ENCODE measurements at regions not wholly inside any gene's neighbourhood (a gene's known extent, or its start where the extent isn't known, plus 50 kb on each side); places are given as distances from the start of the nearest gene placed in this dataset.
"Not testable (repeated sequence)": the region's sequence is repeated elsewhere in the genome, so short reads cannot be mapped to it uniquely, and the experiment has no call there.

DNA sequence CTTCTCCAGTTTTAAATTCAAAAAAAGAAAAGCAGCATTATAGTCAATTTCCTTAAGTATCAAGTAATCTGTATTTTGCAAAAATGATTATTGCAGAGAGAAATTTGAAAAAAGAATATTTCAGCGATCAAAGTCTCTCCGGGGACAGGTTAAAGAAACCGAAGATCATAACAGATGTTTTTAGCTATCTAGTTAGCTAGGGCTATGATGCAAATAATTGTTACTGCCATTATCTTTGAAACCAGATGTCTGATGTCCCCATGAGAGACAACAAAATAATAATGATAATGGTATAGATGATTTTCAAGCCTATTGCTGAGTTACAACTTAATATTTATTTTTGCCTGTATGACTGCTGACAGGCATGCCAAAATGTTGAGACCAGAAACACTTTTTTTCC is 1326.0 kb downstream of the PLA2G4A start:
- no peaks in the 10 kb centered on the region for H3K4me1 ChIP-seq (ENCODE audit: control insufficient read depth, insufficient read depth, low read length)
- no peak overlapping the region for H3K9ac ChIP-seq (ENCODE audit: low read length)
- H3K27me3 ChIP-seq (ENCODE audit: control insufficient read depth, insufficient read depth, low read length) = no peaks in the 10 kb centered on the region
- H3K4me3 ChIP-seq (ENCODE audit: low read length) = no peak overlapping the region
- no peak overlapping the region for H3K27ac ChIP-seq (ENCODE audit: low read depth, low read length)
- H3K36me3 ChIP-seq (ENCODE audit: control insufficient read depth, insufficient read depth, low read length) = no peaks in the 10 kb centered on the region

DNA sequence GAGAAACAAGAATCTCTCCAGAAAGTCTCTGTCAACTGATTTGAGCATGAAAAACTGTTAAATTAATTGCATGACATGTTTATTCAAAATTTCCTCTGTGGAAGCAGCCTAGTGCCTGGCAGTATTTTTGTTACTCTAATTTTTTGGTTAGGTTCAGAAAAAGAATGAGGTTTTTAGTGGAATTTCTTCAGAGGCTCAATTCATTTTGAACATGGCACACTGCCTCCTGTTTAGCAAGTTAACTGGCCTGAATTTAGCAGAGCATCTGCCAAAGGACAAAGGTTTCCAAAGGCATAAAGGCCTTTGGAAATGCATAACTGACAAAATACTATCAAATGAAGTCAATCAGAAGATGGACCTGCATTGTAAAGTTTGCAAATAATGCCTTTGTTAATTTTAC is 1326.5 kb downstream of the PLA2G4A start:
- no peak overlapping the region for H3K27ac ChIP-seq (ENCODE audit: low read depth, low read length)
- no peaks in the 10 kb centered on the region for H3K27me3 ChIP-seq (ENCODE audit: control insufficient read depth, insufficient read depth, low read length)
- no peak overlapping the region for H3K4me3 ChIP-seq (ENCODE audit: low read length)
- H3K36me3 ChIP-seq (ENCODE audit: control insufficient read depth, insufficient read depth, low read length) = no peaks in the 10 kb centered on the region
- no peaks in the 10 kb centered on the region for H3K4me1 ChIP-seq (ENCODE audit: control insufficient read depth, insufficient read depth, low read length)
- H3K9ac ChIP-seq (ENCODE audit: low read length) = no peak overlapping the region

DNA sequence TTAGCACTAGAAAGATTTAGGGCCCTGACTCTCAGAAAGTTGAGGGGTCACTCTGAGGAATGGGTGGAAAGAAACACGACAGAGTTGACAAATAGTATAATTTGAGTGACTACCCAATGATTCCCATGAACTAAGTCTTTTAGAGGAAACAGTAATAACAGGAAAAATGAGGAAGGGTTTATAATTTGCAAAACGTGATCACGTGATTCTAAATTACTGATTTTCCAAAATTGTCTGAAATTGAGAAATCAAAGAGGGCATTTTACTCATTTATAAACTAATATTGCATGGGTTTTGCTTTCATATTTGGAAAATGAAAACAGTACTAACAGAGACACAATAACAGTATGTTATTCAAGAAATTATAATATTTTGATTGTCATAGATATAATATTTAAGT is 1335.7 kb downstream of the PLA2G4A start:
- Histone ChIP-seq H3K27me3 (ENCODE audit: control insufficient read depth, insufficient read depth, low read length) (no peaks in the 10 kb centered on the region), H3K9ac (ENCODE audit: low read length) (no peak overlapping the region), H3K4me3 (ENCODE audit: low read length) (no peak overlapping the region), H3K4me1 (ENCODE audit: control insufficient read depth, insufficient read depth, low read length) (no peaks in the 10 kb centered on the region), H3K27ac (ENCODE audit: low read depth, low read length) (no peak overlapping the region), H3K36me3 (ENCODE audit: control insufficient read depth, insufficient read depth, low read length) (no peaks in the 10 kb centered on the region)

DNA sequence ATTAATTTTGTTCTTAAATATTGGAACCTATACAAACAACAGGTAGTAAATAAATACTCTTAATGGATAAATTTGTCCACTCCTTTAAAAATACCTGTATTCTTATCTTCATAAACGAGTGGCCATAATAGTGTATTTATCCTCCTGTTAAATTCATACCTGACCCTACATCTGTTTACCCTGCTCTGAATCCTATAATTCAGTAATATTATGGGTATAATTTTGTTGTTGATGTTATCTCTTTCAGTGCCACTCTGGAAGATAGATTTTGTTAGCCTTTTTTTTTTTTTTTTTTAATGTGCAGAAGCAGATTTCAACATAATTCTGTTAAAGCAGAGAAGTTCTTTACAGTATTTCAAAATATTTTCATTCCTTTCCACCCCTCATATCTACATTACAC is 1337.9 kb downstream of the PLA2G4A start:
- Histone ChIP-seq H3K4me1 (ENCODE audit: control insufficient read depth, insufficient read depth, low read length) (no peaks in the 10 kb centered on the region), H3K27ac (ENCODE audit: low read depth, low read length) (no peak overlapping the region), H3K36me3 (ENCODE audit: control insufficient read depth, insufficient read depth, low read length) (no peaks in the 10 kb centered on the region), H3K9ac (ENCODE audit: low read length) (no peak overlapping the region), H3K4me3 (ENCODE audit: low read length) (no peak overlapping the region), H3K27me3 (ENCODE audit: control insufficient read depth, insufficient read depth, low read length) (no peaks in the 10 kb centered on the region)

DNA sequence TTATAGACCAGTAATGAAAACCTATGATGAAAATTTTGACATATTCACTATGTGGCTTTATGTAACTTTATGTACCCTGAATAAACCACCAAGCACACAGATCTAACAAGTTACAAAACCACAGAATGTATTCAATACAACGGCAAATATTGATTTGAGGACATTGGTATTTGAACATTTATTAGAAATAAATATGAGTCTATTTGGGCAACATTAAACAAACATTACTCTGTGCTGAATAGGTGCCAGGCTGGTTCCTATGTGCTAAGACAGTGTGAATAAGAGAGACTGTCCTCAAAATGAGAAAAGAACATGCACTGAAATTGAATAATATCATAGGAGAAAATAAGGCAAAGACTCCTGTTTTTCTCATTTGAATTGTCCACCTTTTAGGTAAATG is 1341.2 kb downstream of the PLA2G4A start:
- no peaks in the 10 kb centered on the region for H3K4me1 ChIP-seq (ENCODE audit: control insufficient read depth, insufficient read depth, low read length)
- no peaks in the 10 kb centered on the region for H3K36me3 ChIP-seq (ENCODE audit: control insufficient read depth, insufficient read depth, low read length)
- H3K27ac ChIP-seq (ENCODE audit: low read depth, low read length) = no peak overlapping the region
- no peak overlapping the region for H3K9ac ChIP-seq (ENCODE audit: low read length)
- no peaks in the 10 kb centered on the region for H3K27me3 ChIP-seq (ENCODE audit: control insufficient read depth, insufficient read depth, low read length)
- H3K4me3 ChIP-seq (ENCODE audit: low read length) = no peak overlapping the region

DNA sequence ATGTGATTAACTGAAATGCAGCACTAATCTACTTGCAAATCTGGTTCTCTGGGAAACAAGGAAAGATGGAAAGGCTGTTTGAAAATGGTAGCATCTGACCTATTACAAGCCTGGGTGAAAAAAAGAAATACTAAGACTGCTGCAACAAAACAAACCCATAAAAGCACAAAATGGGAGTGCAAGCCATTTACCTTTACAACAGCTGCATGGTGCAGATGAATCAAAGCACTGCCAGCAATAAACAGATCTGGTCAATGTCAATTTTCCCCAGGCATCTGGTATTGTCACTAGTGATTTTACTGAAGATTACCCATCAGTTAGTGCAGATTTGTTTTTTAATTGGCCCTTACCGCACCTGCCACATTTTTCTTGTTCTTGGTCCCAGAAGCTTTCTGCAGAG is 1341.7 kb downstream of the PLA2G4A start:
- Histone ChIP-seq H3K27ac (ENCODE audit: low read depth, low read length) (no peak overlapping the region), H3K36me3 (ENCODE audit: control insufficient read depth, insufficient read depth, low read length) (no peaks in the 10 kb centered on the region), H3K27me3 (ENCODE audit: control insufficient read depth, insufficient read depth, low read length) (no peaks in the 10 kb centered on the region), H3K9ac (ENCODE audit: low read length) (no peak overlapping the region), H3K4me3 (ENCODE audit: low read length) (no peak overlapping the region), H3K4me1 (ENCODE audit: control insufficient read depth, insufficient read depth, low read length) (no peaks in the 10 kb centered on the region)

DNA sequence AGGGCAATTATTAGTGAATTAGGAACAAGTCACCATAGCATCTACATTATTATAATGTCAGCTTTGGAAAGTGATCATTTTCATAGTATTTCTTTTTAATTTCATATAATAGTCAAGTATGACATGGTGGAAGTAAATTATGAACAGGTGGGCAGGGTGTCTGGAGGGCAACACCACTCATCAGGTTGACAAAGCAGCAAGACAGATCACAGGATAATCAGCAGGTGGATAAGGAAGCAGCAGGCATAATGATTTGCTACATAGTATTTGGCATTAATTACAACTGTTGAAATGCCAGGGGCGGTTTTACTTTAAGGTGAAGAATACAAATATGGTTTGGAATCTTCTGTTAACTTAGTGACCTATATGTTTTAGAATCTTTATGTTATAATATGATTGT is 1342.2 kb downstream of the PLA2G4A start:
- H3K4me3 ChIP-seq (ENCODE audit: low read length) = no peak overlapping the region
- no peak overlapping the region for H3K9ac ChIP-seq (ENCODE audit: low read length)
- H3K27ac ChIP-seq (ENCODE audit: low read depth, low read length) = no peak overlapping the region
- H3K4me1 ChIP-seq (ENCODE audit: control insufficient read depth, insufficient read depth, low read length) = no peaks in the 10 kb centered on the region
- H3K36me3 ChIP-seq (ENCODE audit: control insufficient read depth, insufficient read depth, low read length) = no peaks in the 10 kb centered on the region
- H3K27me3 ChIP-seq (ENCODE audit: control insufficient read depth, insufficient read depth, low read length) = no peaks in the 10 kb centered on the region

DNA sequence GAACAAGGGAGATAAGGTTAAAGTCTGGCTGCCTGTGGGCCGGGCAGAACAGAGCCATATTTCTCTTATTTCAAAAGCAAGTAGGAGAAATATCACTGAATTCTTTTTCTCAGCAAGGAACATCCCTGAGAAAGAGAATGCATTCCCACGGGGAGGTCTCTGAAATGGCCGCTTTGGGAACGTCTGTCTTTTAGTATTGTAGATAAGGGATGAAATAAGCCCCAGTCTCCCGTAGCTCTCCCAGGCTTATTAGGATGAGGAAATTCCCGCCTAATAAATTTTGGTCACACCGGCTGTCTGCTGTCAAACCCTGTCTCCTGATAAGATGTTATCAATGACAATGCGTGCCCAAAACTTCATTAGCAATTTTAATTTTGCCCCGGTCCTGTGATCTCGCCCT is 1353.3 kb downstream of the PLA2G4A start:
- H3K27me3 ChIP-seq (ENCODE audit: control insufficient read depth, insufficient read depth, low read length); H3K9ac ChIP-seq (ENCODE audit: low read length); H3K4me3 ChIP-seq (ENCODE audit: low read length); H3K27ac ChIP-seq (ENCODE audit: low read depth, low read length); H3K4me1 ChIP-seq (ENCODE audit: control insufficient read depth, insufficient read depth, low read length); H3K36me3 ChIP-seq (ENCODE audit: control insufficient read depth, insufficient read depth, low read length): not testable (repeated sequence)

DNA sequence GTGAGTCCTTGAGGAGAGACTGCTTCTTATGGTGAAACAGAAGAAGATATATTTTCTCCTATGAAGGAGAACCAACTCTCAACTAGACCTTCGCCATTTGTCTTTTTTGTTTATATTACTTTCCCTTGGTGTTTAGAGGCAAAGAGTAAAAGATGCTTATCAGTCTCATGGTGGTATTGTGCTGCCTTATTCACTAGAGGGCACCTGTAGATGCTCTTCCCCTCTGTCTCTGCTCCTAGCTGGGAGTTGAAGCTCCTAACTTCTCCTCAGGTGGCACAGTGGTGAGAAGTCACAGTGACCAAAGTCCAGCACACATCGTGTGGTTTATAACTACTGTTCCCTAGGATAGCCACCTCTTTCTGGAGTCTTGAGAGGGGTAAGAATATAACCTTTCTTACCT is 1359.6 kb downstream of the PLA2G4A start:
- Histone ChIP-seq H3K9ac (ENCODE audit: low read length) (no peak overlapping the region), H3K4me1 (ENCODE audit: control insufficient read depth, insufficient read depth, low read length) (no peaks in the 10 kb centered on the region), H3K36me3 (ENCODE audit: control insufficient read depth, insufficient read depth, low read length) (no peaks in the 10 kb centered on the region), H3K27ac (ENCODE audit: low read depth, low read length) (no peak overlapping the region), H3K27me3 (ENCODE audit: control insufficient read depth, insufficient read depth, low read length) (no peaks in the 10 kb centered on the region), H3K4me3 (ENCODE audit: low read length) (no peak overlapping the region)

DNA sequence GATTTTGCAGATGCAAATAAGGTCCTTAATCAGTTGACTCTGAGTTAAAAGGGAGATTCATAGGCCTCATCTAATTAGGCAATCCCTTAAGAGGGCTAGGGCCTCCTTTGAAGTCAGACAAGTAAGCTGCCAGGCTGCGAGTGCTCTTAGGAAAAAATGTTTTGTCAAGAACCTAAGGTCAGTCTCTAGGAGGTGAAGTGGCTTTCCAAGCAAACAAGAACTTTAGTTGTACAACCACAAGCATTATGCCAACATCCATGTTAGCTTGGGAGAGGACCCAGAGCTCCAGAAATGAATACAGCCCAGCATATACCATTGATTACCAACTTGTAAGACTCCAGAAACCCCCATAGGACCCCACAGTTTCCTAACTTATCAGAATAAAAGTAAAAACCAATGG is 1366.2 kb downstream of the PLA2G4A start:
- H3K9ac ChIP-seq (ENCODE audit: low read length) = no peak overlapping the region
- H3K4me1 ChIP-seq (ENCODE audit: control insufficient read depth, insufficient read depth, low read length) = no peaks in the 10 kb centered on the region
- H3K27me3 ChIP-seq (ENCODE audit: control insufficient read depth, insufficient read depth, low read length) = no peaks in the 10 kb centered on the region
- no peak overlapping the region for H3K27ac ChIP-seq (ENCODE audit: low read depth, low read length)
- no peaks in the 10 kb centered on the region for H3K36me3 ChIP-seq (ENCODE audit: control insufficient read depth, insufficient read depth, low read length)
- no peak overlapping the region for H3K4me3 ChIP-seq (ENCODE audit: low read length)

DNA sequence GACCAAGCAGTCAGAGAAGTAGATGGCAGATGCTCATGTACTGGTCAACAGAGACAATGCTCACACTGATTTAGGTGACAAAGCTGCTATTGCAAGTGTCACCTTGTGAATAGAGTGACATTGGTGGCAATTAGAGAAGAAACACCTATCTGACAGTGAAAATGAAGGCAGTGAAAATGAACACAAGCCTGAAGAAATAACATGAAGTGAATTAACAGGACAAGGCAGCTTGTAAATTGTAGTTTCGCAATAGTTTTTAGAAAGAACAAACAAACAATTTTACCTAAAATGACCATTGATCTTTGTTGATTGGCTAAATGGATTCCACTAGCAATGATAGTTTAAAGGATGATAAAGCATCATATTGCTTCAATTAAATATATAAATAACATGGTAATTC is 1389.5 kb downstream of the PLA2G4A start:
- Histone ChIP-seq H3K27me3 (ENCODE audit: control insufficient read depth, insufficient read depth, low read length) (no peaks in the 10 kb centered on the region), H3K4me1 (ENCODE audit: control insufficient read depth, insufficient read depth, low read length) (no peaks in the 10 kb centered on the region), H3K9ac (ENCODE audit: low read length) (no peak overlapping the region), H3K27ac (ENCODE audit: low read depth, low read length) (no peak overlapping the region), H3K4me3 (ENCODE audit: low read length) (no peak overlapping the region), H3K36me3 (ENCODE audit: control insufficient read depth, insufficient read depth, low read length) (no peaks in the 10 kb centered on the region)

DNA sequence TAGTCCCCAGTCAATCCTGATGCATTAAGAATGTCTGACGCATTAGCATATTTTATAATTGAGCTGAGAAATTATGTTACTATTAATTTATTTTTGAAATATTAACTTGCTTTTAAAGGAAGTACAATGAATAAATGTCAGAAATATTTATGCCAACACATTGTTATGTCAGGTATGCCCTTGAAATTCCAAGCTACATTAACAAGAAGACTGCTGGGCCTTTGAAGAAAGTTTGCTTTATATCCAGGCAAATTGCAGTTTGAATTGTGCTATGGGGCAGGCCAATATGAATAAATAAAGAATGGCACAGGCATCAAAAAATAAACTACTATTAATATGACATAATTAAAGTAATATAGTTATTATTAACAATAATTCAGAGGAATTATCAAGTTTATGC is 1391.3 kb downstream of the PLA2G4A start:
- H3K9ac ChIP-seq (ENCODE audit: low read length) = no peak overlapping the region
- H3K4me1 ChIP-seq (ENCODE audit: control insufficient read depth, insufficient read depth, low read length) = no peaks in the 10 kb centered on the region
- no peaks in the 10 kb centered on the region for H3K36me3 ChIP-seq (ENCODE audit: control insufficient read depth, insufficient read depth, low read length)
- H3K4me3 ChIP-seq (ENCODE audit: low read length) = no peak overlapping the region
- no peaks in the 10 kb centered on the region for H3K27me3 ChIP-seq (ENCODE audit: control insufficient read depth, insufficient read depth, low read length)
- no peak overlapping the region for H3K27ac ChIP-seq (ENCODE audit: low read depth, low read length)

DNA sequence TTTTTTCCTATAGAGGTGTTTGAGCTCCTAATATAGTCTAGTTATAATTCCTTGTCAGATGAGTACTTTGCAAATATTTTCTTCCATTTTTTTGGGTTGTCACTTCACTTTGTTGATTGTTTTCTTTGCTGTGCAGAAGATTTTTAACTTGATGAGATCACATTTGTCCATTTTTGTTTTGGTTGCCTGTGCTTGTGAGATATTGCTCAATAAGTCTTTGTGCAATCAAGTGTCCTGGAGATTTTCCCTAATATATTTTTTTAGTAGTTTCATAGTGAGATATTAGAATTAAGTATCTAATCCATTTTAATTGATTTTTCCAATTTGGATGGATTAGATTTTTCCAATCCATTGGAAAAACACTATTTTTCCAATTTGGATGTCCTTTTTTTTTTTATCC is 1395.5 kb downstream of the PLA2G4A start:
- Histone ChIP-seq H3K4me1 (ENCODE audit: control insufficient read depth, insufficient read depth, low read length) (no peaks in the 10 kb centered on the region), H3K27ac (ENCODE audit: low read depth, low read length) (no peak overlapping the region), H3K9ac (ENCODE audit: low read length) (no peak overlapping the region), H3K27me3 (ENCODE audit: control insufficient read depth, insufficient read depth, low read length) (no peaks in the 10 kb centered on the region), H3K4me3 (ENCODE audit: low read length) (no peak overlapping the region), H3K36me3 (ENCODE audit: control insufficient read depth, insufficient read depth, low read length) (no peaks in the 10 kb centered on the region)

DNA sequence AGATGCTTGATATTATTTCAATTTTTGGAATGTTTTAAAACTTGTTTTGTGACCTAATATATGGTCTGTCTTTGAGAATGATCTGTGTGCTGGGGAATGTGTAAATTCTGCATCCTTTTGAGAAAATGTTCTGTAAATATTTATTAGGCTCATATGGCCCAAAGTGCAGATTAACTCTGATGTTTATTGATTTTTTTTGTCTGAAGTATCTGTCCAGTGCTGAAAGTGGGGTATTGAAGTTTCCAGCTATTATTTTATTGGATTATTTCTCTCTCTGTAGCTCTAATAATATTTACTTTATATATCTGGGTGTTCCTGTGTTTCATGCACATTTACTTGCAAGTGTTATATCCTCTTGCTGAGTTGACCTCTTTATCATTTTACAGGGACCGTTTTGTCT is 1397.2 kb downstream of the PLA2G4A start:
- H3K27ac ChIP-seq (ENCODE audit: low read depth, low read length) = no peak overlapping the region
- no peaks in the 10 kb centered on the region for H3K36me3 ChIP-seq (ENCODE audit: control insufficient read depth, insufficient read depth, low read length)
- no peak overlapping the region for H3K4me3 ChIP-seq (ENCODE audit: low read length)
- H3K4me1 ChIP-seq (ENCODE audit: control insufficient read depth, insufficient read depth, low read length) = no peaks in the 10 kb centered on the region
- H3K27me3 ChIP-seq (ENCODE audit: control insufficient read depth, insufficient read depth, low read length) = no peaks in the 10 kb centered on the region
- H3K9ac ChIP-seq (ENCODE audit: low read length) = no peak overlapping the region
